Prostate gland (tissue), 2 donors: ENCODE measurements at regions not wholly inside any gene's neighbourhood (a gene's known extent, or its start where the extent isn't known, plus 50 kb on each side); places are given as distances from the start of the nearest gene placed in this dataset.

Experiments used
- POLR2AphosphoS5 ChIP-seq: sonication (generic); formaldehyde crosslinking; IDR thresholded peaks from one replicate; pipeline ENCODE4 v1.6.1; 2017; ENCODE audit warnings: antibody characterized with exemption
- TF ChIP-seq, protein P1 (sequence below), 4 experiments: fragments of 200-600 bp in 2 of 4; fragments of 450-650 bp in 2 of 4; sonication (generic) in 2 of 4; IDR thresholded peaks; 1 replicate in 3 of 4; 2 replicates in 1 of 4; pipeline ENCODE4 v1.5.1; 2016 to 2019; ENCODE audit warnings: antibody characterized with exemption in 4 of 4, mild to moderate bottlenecking in 2 of 4, moderate library complexity in 2 of 4

DNA sequence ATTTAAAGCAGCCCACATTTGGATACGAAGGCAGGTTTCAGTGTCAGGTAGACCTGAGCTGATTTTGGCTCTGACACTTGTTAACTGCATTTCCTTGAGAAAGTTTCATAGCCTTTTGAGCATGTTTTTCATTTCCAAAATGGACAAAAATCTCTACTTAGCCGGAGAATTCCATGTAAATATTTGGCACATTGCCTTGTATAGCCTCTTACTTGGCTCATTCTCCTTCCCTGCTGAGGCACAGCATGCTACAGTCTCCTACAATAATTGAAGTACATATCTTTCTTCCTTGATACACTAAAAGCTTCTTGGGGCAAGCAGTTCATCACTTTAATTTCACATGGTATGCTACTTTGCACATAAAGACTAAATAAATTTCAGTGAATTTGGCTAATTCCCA lies 772.2 kb upstream of the CHAC2 start:
- TF ChIP-seq, protein P1, sequence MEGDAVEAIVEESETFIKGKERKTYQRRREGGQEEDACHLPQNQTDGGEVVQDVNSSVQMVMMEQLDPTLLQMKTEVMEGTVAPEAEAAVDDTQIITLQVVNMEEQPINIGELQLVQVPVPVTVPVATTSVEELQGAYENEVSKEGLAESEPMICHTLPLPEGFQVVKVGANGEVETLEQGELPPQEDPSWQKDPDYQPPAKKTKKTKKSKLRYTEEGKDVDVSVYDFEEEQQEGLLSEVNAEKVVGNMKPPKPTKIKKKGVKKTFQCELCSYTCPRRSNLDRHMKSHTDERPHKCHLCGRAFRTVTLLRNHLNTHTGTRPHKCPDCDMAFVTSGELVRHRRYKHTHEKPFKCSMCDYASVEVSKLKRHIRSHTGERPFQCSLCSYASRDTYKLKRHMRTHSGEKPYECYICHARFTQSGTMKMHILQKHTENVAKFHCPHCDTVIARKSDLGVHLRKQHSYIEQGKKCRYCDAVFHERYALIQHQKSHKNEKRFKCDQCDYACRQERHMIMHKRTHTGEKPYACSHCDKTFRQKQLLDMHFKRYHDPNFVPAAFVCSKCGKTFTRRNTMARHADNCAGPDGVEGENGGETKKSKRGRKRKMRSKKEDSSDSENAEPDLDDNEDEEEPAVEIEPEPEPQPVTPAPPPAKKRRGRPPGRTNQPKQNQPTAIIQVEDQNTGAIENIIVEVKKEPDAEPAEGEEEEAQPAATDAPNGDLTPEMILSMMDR (IDR thresholded peaks at IDR 0.05), result no peak
- TF ChIP-seq POLR2AphosphoS5, result no peak
